ENCODE measurements at regions not wholly inside any gene's neighbourhood (a gene's known extent, or its start where the extent isn't known, plus 50 kb on each side); places are given as distances from the start of the nearest gene placed in this dataset.

DNA sequence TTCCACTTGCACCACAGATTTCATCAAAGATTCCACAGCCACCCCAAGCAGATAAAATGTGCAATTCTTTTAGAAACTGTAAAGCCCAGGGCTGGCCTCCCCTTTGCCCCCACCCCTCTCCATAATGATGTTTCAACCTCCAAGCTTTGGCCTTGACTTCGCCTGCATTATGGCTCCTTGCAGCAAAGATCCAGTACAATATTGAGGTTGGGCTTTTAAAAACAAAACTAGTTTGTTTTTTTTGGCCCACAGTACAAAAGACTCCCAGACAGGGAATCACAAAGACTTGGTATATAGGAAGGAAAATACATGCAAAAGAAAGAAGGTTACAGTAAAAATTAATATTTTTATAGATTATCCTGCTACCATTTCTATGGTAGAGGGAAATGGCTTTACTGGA, 356.5 kb upstream of the PTBP2 start:
- no peak for TF ChIP-seq EZH2 (IDR thresholded peaks at IDR 0.05)
- no peak for TF ChIP-seq POLR2AphosphoS5 (IDR thresholded peaks at IDR 0.05; ENCODE audit: borderline replicate concordance, low read depth, low read length)
- no peak for TF ChIP-seq FOXP2 (optimal IDR thresholded peaks at IDR 0.05; ENCODE audit: control extremely low read depth, extremely low read length, insufficient read depth)

Data from SK-N-MC (cell line).